ENCODE measurements at regions not wholly inside any gene's neighbourhood (a gene's known extent, or its start where the extent isn't known, plus 50 kb on each side); places are given as distances from the start of the nearest gene placed in this dataset.

DNA sequence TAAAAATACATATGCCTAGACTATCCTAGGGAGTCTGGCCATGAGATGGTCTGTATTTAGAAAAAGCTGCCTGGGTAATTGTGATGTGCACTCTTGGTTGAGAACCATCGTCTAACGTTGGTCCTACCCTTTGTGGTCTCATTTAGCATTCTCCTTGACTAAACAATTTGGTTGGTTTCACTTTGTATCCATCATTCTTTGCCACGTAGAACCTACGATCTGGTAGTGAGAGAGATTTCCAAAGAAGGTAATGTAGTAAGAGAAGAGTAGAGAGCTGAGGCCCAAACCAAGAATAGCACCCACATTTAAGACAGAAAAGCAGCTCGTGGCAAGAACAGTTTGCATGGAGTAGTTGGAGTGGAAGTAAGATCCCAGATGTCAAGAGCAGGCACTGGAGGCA lies 219.8 kb downstream of the TMEM200A start:
- TF ChIP-seq POLR2AphosphoS5 (IDR thresholded peaks at IDR 0.05; ENCODE audit: low read depth, low read length): no peak
- TF ChIP-seq, protein P1, sequence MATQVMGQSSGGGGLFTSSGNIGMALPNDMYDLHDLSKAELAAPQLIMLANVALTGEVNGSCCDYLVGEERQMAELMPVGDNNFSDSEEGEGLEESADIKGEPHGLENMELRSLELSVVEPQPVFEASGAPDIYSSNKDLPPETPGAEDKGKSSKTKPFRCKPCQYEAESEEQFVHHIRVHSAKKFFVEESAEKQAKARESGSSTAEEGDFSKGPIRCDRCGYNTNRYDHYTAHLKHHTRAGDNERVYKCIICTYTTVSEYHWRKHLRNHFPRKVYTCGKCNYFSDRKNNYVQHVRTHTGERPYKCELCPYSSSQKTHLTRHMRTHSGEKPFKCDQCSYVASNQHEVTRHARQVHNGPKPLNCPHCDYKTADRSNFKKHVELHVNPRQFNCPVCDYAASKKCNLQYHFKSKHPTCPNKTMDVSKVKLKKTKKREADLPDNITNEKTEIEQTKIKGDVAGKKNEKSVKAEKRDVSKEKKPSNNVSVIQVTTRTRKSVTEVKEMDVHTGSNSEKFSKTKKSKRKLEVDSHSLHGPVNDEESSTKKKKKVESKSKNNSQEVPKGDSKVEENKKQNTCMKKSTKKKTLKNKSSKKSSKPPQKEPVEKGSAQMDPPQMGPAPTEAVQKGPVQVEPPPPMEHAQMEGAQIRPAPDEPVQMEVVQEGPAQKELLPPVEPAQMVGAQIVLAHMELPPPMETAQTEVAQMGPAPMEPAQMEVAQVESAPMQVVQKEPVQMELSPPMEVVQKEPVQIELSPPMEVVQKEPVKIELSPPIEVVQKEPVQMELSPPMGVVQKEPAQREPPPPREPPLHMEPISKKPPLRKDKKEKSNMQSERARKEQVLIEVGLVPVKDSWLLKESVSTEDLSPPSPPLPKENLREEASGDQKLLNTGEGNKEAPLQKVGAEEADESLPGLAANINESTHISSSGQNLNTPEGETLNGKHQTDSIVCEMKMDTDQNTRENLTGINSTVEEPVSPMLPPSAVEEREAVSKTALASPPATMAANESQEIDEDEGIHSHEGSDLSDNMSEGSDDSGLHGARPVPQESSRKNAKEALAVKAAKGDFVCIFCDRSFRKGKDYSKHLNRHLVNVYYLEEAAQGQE (IDR thresholded peaks at IDR 0.05; ENCODE audit: insufficient read depth in 1 of 2, low read depth in 2 of 2, low read length in 2 of 2): no peak

Data from PFSK-1 (cell line).